DND-41 (cell line): ENCODE measurements at regions not wholly inside any gene's neighbourhood (a gene's known extent, or its start where the extent isn't known, plus 50 kb on each side); places are given as distances from the start of the nearest gene placed in this dataset.

ENCODE experiments used
- CTCF ChIP-seq: IDR thresholded peaks from 2 replicates; pipeline ENCODE4 v1.5.1; 2012; ENCODE audit warnings: borderline replicate concordance, low read length, moderate library complexity, mild to moderate bottlenecking; ENCODE audit not compliant: poor library complexity, severe bottlenecking; ENCODE audit errors: extremely low read depth
- EZH2 ChIP-seq: IDR thresholded peaks from 3 replicates; pipeline ENCODE4 v1.6.1; 2012; ENCODE audit warnings: borderline replicate concordance, low read depth, mild to moderate bottlenecking, moderate library complexity, low read length, inconsistent platforms; ENCODE audit not compliant: severe bottlenecking

GRCh38 chr21:35565204-35565611 is 495.1 kb downstream of the SETD4 start:
- TF ChIP-seq CTCF = no peak
- TF ChIP-seq EZH2 = no peak
